ENCODE measurements at regions not wholly inside any gene's neighbourhood (a gene's known extent, or its start where the extent isn't known, plus 50 kb on each side); places are given as distances from the start of the nearest gene placed in this dataset.
"Not testable (repeated sequence)": the region's sequence is repeated elsewhere in the genome, so short reads cannot be mapped to it uniquely, and the experiment has no call there.

DNA sequence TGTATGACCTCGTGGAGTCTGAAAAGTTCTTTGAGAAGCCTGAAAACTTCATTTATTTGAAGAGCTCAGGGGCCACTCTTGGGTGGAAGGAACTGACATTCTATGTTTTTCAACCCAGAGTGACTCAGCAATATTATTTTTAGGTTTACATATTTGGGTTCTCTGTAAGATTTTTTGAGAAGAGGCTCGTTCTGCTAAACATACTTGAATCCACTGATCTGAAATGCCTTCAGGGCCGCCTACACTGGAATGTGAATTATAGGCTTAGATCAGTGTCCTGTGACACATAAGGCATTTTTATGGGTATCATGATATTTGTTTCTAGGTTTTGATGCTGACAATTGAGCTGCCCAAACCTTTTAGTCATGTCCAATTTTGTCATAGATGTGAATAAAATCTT is 86.2 kb downstream of the PSAT1 start:
- FAIRE-seq: no peak

DNA sequence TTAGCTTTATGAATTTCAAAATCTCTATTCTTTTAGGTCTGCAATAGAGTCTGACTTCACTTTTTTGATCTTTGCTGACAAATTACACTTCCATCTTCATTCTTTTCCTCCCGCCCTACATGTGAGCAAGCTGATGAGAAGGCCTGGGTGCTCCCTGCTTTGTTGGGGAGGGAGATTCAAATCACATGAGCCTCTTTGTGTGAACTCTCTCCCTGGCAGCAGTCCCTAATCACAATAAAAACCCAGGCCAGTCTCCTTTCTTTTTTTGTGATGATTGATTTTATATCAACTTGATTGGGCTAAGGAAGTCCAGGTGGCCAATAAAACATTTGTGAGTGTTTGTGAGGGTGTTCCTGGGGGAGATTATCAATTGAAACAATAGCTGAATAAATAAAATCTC is 89.4 kb downstream of the PSAT1 start:
- FAIRE-seq: no peak

DNA sequence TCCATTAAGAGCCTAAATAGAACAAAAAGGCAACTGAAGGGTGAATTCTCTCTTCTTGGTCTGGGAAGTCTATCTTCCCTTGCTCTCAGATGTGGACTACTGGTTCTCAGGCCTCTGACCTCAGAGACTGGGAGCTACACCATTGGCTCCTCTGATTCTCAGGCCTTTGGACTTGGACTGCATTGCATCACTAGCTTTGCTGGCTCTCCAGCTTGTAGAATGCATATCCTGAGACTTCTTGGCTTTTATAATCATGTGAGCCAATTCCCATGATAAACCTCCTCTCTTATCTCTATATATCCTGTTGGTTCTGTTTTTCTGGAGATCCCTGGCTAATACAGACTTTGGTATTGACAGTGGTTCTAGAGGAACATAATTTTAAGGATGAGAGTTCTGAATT is 89.8 kb downstream of the PSAT1 start:
- FAIRE-seq: no peak

DNA sequence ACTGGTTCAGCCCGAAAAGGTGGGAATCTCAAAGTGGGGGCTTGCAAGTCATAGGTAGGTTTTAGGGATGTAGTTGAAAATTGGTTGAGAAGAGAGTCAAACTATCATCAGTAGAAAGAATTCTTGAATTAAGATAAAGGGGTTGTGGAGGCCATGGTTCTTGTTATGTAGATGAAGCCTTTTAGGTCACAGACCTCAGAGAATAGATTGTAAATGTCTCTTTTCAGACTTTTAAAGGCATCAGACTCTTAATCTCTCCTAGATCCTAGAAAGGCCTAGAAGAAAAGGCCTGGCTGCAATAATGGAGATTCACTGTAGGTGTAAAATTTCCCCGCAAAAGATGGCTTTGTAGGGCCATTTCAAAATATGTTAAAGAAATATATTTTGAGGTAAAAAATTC is 96.4 kb downstream of the PSAT1 start:
- no peak for FAIRE-seq

DNA sequence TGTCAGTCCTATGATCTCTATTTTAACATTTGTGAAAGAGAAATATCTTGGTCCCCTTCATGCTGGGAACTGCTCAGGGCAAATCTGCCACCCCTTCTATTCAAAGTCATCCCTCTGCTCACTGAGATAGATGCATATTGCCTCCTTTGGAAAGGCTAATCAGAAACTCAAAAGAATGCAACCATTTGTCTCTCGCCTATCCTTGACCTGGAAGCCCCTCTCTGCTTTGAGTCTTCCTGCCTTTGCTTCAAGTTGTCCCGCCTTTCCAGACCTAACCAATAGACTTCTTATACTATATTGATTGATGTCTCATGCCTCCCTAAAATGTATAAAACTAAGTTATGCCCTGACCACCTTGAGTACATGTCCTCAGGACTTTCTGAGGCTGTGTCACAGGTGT is 97.0 kb downstream of the PSAT1 start:
- FAIRE-seq: no peak

DNA sequence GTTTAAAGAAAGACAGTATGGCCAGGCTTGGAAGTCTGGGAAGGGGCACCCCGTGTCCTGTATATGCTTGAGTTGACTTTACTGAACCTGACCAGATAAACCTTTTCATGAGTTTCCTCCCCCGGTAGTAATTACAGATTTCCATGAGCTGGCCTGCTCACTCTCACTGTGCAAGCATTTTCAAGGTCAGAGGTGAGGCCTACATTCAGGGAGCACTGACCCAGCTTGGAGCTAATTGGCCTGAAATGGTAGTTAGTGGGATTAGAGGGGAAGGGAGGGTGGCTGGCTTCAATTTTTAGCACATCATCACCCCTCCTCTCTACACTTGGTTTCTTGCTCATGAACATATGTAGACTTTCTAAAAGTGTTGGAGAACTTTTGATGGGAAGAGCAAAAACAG is 99.2 kb downstream of the PSAT1 start:
- no peak for FAIRE-seq

DNA sequence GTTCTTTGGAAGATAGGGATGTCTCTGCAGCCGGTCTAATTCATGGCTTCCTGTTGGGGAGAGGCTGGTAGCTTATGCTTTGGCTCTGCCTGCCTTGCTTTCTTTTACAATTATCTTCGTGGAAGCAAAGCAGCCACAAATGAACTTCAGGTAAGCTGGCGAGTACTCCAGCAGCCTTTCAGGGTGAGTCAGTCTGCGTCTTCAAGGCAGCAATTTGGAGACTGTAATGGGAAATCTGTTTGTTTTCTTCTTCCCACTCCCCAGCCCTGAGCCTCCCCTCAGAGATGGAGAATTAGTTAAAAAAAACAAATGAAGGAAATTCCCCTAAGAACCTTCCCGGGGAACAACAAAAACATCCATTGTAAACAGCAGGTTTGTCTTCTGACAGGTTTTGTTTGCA is 100.1 kb downstream of the PSAT1 start:
- no peak for FAIRE-seq

DNA sequence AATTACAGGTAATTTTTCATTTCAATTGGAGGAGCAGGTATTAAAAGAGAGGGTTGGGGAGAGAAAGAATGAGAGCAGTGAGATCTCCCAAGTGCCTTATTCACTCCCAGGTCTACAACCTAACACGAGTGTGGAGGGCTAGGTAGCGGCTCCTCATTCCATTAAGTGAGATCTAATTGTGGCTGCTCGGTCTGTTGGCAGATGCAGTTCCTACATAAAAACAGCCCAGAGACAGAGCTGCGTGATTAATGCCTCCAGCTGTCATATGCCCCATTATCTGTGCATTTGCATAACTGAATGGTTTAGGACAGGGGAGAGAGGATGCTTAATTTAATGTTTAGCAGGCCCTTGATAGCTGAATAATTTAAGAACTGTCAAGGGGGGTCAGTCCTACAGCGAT is 100.5 kb downstream of the PSAT1 start:
- FAIRE-seq: no peak

DNA sequence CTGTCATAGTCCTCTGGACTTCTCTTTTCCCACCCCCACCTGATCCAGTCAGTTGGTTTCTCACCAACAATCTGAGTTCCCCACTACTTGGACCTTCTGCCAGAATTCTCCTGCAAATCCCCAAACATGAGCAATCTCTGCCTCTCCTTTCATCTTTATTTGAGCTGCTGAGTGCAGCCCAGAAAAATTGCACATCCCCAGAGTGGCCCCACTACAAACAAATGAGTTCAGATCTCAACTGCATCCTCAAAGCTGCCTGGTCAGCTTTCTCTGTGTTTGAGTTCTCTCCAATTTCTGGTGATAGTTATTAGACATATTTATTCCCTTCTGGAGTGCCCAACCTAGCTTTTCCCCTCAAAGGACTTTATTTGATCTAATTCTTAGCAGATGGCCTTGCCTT is 102.2 kb downstream of the PSAT1 start:
- FAIRE-seq: no peak

DNA sequence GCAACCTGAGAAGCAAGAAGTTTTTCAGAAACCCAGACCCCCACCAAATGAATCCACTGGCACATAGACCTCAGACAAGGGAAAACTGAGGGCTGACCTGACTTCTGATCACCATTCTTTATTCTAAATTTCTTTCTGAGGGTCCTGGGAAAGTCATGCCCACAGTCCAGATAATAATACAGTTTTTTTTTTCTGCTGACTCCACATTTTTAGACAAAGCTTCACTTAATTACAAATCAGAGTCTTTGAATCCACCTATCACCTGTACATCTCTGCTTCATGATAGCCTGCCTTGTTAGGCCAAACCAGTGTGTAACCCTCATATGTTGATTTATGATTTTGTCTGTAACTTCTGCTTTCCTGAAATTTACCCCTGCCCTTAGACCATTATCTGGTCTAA is 103.6 kb downstream of the PSAT1 start:
- no peak for FAIRE-seq

DNA sequence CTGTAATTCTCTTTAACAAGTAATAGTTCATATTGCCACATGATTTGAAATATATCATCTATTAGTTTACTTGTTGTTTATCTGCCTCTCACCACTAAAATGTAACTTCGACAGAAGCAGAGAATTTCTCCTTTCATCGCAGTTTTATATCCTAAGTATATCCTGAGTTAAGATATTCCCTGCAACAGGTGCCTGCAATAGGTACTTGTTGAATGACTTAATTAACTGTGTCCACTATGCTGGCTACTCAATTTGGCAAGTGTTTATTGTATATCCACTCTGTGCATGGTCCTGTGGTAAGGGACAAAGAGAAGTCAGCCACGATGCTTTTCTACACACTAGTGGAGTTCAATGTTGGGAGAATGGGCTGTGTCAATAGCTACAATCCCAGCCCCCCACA is 108.5 kb downstream of the PSAT1 start:
- no peak for FAIRE-seq

DNA sequence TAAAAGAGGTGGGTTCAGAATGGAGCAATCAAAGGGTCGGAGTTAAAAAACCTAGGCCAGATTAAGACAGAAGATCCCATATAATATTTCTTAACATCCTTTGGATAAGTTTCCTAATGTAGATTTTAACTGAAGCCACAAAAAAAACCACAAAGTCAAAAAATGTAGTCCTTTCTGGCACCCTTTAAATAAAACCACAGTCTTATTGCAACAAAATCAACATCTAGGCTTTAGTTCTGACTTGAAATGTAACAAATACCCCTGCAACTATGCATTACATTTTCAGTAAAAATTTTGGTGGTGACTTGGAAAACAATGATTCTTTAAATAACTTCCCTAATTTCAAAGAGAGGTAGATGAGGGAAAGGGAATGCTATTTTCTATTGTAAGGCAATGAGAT is 109.2 kb downstream of the PSAT1 start:
- no peak for FAIRE-seq

DNA sequence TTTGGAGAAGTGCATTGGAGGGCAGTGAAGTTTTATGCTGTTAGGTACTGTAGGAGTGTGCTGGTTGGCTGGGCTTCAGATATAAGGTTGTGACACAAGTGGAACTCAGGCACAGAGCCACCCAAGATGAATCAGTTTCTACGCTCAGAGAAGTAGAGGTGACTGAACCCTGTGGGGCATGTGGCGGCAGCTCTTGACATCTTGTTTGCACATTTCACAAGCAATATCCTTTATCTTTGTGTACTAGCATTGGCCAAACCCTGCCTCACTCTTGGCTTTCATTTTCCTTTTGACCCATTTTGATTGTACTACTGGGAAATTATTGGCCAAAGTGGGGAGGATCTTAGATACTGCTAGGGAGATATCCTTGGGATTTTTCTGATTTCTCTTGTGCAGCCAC is 110.0 kb downstream of the PSAT1 start:
- no peak for FAIRE-seq

DNA sequence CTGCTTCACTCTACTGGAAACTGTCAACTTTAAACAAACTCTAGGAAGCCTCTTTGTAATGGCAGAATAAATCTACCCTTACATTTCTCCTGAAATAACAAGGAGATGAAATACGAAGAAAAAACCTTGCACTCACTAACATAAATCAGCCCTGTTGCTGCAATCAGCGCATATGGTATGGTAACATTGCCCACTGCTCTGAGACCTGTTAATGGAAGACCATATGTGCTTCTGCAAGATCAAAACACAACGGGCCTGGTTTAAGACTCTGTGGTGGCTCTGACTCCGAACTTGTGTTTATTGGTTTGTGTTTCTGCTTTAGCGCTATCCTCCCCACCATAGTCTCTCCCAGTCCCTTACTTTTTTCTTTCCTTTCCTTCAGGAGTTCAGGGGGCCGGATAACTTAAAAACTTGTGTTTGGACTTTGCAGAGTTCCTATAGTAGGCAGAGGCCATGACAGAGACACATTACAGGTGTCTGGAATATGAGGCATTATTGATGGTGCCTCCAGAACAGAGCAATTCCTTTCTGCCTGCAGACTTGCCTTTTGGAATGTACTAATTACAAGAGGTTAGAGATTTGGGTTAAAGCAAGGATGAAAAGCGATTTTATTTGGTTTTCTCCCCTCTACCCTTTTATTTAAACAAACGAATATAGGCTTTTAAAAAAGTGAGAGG is 110.8 kb downstream of the PSAT1 start:
- FAIRE-seq: no peak

DNA sequence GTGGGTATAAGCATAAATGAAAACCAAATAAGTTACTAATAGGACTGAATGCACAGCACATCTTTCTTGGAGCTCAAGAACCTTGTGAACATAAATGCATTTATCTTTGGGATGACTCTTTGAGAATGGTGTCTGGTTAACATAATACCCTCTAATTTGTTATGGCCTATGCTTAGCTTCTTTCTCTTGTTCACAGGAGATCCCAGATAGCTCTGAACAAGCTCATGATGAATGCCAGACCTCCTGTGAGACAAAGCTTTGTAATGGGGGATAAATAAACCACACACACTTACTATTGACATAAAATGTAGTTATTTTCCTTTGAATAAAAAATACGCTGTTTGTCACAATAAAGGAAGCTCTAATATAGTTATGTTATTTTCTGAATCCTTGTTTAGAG is 111.5 kb downstream of the PSAT1 start:
- no peak for FAIRE-seq

DNA sequence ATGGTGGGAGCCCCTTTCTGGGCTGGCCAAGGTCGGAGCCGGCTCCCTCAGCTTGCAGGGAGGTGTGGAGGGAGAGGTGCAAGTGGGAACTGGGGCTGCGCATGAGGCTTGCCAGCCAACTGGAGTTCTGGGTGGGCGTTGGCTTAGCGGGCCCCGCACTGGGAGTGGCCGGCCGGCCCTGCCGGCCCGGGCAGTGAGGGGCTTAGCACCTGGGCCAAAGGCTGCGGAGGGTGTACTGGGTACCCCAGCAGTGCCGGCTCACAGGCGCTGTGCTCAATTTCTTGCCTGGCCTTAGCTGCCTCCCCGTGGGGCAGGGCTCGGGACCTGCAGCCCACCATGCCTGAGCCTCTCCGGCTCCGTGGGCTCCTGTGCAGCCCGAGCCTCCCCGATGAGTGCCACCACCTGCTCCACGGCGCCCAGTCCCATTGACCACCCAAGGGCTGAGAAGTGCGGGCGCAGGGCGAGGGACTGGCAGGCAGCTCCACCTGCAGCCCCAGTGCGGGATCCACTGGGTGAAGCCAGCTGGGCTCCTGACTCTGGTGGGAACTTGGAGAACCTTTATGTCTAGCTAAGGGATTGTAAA is 113.1 kb downstream of the PSAT1 start:
- not testable (repeated sequence) for FAIRE-seq

DNA sequence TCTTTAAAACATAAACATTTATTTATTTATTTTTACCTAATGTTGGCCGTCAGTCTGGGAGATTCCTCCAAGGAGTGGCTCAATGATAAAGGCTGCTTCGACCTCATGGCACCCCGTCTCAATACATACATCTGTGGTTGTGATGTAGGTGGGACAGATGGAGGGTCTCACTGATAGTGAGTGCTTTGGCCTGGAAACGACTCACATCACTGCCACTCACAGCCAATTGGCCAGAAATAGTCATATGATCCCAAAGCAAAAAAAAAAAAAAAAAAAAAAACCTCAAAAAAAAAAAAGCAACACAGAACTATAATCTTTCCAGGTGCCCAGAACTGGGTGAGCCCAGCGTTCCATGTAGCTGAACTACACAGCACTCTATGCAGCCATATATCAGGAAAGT is 125.4 kb downstream of the PSAT1 start:
- FAIRE-seq: no peak

DNA sequence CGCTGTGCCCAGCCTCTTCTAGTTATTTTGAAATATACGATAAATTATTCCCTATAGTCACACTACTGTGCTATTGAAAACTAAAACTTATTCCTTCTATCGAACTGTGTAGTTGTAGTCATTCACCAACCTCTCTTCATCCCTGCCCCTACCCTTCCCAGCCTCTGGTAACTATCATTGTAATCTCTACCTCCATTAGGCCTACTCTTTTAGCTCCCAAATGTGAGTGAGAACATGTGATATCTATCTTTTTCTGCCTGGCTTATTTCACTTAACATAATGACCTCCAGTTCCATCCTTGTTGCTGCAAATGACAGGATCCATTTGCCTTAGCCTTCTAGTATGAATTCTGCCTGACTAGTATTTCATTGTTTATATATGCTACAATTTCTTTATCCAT is 127.4 kb downstream of the PSAT1 start:
- FAIRE-seq: no peak

DNA sequence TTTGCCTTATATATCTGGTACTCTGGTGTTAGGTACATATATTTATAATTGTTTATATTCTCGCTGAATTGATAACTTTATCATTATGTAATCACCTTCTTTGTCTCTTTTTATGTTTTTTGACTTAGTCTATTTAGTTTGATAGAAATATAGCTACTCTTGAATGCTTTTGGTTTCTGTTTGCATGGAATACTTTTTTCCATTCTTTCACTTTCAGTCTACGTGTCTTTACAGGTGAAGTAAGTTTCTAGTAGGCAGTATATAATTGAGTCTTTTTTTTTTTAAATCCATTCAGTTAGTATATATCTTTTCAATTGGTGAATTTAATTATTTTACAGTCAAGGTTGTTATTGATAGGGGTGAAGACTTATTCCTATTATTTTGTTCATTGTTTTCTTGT is 131.7 kb downstream of the PSAT1 start:
- FAIRE-seq: no peak

DNA sequence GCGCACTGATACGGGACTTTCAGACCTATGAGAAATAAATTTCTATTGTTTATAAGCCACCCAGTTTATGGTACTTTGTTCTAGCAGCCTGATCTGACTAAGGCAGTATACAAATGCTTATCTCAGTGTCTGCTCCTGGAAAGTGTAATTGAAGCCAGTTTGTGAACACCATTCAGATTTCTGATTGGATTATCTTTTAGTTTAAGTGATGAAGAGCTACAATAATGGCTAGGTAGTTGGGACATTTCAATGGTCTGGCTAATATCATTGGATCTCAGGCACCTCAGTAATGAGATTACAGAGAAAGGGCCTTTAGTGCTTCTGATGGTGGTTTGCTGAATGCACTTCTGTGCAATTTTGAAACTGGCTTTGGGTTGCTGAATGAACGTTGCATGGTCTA is 133.5 kb downstream of the PSAT1 start:
- FAIRE-seq: no peak

DNA sequence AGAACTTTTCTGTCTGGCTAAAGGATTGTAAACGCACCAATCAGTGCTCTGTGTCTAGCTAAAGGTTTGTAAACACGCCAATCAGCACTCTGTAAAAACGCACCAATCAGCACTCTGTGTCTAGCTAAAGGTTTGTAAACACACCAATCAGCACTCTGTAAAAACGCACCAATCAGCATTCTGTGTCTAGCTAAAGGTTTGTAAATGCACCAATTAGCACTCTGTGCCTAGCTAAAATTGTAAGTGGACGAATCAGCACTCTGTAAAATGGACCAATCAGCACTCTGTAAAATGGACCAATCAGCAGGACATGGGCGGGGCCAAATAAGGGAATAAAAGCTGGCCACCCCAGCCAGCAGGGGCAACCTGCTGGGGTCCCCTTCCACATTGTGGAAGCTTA is 134.1 kb downstream of the PSAT1 start:
- FAIRE-seq: not testable (repeated sequence)

DNA sequence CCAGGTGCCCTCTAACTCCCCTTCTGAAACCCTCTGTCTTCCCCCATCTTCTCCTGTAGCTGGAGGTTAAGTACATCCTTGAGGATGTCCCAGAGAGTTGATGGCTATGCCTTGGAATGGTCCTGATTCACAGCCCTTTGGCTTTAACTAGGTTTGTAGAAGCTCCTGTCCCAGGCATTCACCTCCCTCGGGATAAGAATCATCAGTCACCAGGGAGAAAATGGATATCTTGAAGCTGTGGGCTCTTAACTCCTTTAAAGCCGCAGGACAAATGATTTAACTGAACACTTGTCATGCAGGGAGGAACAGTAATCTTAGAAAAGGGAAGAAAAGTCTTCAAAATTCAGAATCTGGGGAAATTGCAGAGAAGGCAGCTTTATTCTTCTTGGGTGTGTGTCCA is 139.9 kb downstream of the PSAT1 start:
- FAIRE-seq: no peak

DNA sequence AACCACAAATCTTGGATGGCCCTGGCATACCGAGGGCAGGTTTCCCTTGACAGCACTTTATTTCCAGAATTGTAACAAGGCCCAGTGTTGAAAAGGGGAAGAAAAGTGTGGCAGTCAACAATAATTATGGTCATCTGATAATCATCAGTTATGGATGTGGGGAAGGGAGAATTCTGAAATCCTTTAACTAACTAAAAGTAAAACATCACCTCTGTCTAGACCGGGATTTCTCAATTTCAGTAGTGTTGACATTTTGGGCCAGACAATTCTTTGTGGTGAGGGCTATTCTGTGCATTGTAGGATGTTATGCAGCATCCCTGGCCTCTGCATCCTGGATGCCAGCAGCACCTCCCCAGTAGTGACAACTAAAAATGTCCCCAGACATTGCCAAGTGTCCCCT is 140.4 kb downstream of the PSAT1 start:
- FAIRE-seq: no peak

DNA sequence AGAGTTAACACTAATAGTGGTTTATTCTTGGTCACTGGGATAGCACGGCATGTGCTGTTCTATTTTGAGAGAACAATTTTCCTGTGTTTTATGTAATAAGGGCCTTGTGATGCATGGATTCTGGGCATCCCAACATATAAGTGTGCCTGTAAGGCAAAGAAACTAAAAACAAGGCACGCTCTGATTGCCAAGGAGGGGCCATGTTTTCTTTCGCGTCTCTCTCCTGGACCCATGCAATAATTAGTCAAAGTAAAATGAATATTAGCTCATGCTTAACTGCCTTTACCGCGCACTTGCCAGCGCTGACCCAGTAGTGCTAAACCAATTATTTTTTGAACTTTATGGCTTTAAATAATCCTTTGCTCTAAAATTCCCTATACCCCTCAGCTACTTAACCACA is 140.9 kb downstream of the PSAT1 start:
- FAIRE-seq: no peak

DNA sequence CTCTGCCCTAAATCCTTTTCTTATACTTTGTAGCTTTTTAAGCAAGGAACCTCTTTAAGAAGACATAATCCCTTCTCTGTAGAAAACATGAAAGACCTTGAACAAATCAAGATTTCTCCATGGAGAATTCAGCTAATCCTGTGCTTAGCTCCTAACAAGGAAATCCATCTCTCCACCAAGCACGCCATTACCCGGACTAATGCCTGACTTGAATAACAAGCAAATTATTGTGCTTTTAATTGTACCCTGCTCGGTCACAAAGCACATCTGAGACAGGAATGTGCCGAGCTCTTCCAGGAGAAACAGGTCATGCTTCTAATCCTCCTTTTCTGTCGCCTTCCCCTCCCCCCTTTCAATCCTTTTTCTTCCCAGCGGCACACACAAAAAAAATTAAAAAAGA is 141.3 kb downstream of the PSAT1 start:
- FAIRE-seq: no peak

Measured in endometrium (tissue), 2 donors.